ENCODE measurements at regions not wholly inside any gene's neighbourhood (a gene's known extent, or its start where the extent isn't known, plus 50 kb on each side); places are given as distances from the start of the nearest gene placed in this dataset.
"Not testable (repeated sequence)": the region's sequence is repeated elsewhere in the genome, so short reads cannot be mapped to it uniquely, and the experiment has no call there.

DNA sequence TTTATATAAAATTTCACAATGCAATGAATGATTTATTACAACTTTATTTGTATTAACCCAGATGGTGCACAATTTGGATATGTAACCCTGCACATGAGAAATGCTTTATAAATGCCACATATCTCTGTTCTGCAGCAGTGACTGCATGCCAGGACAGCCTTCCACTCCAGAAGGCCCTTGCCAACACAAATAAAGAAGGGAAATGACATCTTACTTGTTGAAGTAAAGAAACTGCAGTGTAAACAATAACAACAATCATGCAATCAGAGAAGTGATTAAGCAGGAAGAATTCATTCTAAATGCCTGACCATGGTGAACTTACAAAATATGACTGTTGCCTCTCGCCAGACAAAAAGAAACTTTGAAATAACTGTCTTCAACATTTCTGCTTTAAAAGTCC lies 129.9 kb upstream of the CHST9 start:
- DNase-seq (ENCODE audit: insufficient read length, low spot score): no peak
- no peak for FAIRE-seq
- TF ChIP-seq, protein P1, sequence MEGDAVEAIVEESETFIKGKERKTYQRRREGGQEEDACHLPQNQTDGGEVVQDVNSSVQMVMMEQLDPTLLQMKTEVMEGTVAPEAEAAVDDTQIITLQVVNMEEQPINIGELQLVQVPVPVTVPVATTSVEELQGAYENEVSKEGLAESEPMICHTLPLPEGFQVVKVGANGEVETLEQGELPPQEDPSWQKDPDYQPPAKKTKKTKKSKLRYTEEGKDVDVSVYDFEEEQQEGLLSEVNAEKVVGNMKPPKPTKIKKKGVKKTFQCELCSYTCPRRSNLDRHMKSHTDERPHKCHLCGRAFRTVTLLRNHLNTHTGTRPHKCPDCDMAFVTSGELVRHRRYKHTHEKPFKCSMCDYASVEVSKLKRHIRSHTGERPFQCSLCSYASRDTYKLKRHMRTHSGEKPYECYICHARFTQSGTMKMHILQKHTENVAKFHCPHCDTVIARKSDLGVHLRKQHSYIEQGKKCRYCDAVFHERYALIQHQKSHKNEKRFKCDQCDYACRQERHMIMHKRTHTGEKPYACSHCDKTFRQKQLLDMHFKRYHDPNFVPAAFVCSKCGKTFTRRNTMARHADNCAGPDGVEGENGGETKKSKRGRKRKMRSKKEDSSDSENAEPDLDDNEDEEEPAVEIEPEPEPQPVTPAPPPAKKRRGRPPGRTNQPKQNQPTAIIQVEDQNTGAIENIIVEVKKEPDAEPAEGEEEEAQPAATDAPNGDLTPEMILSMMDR (IDR thresholded peaks at IDR 0.05; ENCODE audit: insufficient read depth, missing control alignments): no peak

DNA sequence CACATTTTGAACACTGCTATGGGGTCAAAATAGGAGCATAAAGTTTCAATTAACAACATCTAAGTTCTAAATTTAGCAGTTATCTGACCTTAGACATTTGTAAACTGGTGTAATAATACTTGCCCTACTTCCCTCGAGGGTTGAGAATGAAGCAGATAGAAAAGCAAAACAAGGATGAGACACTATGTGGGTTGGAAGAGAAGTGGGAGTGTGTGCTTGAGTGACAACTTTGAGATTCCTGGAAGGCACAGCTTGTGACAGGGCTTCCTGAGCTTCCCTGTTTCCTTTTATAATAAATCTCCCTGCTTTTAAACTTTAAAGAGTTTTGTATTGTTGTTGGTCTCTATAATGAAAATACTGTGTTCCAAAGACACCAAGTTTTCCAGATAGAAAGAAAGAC lies 128.6 kb upstream of the CHST9 start:
- FAIRE-seq: peak; percentile 60
- TF ChIP-seq, protein P1 (IDR thresholded peaks at IDR 0.05; ENCODE audit: insufficient read depth, missing control alignments): no peak
- DNase-seq (ENCODE audit: insufficient read length, low spot score): no peak

DNA sequence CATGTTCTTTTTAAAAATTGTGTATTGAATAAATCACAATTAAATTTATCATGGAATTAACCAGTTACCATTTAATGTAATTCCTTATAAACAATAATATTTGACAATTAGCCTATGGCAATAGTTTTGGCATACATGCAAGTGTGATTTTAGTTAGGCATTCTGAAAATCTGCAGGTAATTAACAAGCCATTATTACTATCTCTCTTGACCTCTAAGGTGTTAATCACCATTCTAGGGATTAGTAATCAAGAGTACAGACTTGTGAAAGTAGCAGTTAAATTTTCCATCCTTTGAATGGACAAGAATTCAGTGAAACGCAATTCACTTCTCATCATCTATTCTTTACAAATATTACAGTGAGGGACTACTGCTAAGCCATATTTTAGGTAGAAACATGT lies 127.7 kb upstream of the CHST9 start:
- FAIRE-seq (peak; percentile 48), DNase-seq (ENCODE audit: insufficient read length, low spot score) (no peak)
- TF ChIP-seq, protein P1 (IDR thresholded peaks at IDR 0.05; ENCODE audit: insufficient read depth, missing control alignments): no peak

DNA sequence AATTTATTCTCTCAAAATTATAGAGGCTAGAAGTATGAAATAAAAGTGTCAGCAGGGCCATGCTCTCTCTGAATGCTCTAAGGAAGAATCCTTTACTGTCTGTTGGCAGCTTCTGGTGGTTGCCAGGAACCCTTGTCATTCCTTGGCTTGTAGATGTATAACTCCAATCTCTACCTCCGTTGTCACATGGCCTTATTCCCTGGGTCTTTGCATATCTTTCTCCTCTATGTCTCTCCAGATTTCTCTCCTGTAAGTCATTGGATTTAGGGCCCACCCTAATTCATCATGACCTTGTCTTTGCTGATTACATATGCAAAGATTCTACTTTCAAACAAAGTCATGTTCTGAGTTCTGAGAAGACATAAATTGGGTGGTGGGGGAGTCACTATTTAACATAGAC lies 127.0 kb upstream of the CHST9 start:
- TF ChIP-seq, protein P1 (IDR thresholded peaks at IDR 0.05; ENCODE audit: insufficient read depth, missing control alignments): no peak
- DNase-seq (ENCODE audit: insufficient read length, low spot score) (no peak), FAIRE-seq (no peak)

DNA sequence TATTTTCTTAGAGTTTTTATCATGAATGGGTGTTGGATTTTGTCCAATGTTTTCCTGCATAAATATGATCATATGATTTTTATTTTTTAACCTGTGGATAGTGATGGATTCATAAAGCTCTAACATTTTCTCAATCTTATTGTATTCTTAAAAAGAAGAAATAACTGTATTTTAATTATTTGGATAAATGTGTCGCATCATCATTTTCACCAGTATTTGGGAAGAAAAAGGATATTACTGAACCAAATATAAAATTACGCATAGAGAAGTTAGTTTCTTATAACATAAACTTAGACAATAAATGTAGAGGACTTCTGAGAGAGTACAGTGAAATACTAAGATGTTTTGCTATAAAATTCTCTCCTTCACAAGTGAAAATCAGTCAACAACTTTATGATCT lies 126.0 kb upstream of the CHST9 start:
- FAIRE-seq (peak; percentile 77), DNase-seq (ENCODE audit: insufficient read length, low spot score) (no peak)
- TF ChIP-seq, protein P1 (IDR thresholded peaks at IDR 0.05; ENCODE audit: insufficient read depth, missing control alignments): no peak

DNA sequence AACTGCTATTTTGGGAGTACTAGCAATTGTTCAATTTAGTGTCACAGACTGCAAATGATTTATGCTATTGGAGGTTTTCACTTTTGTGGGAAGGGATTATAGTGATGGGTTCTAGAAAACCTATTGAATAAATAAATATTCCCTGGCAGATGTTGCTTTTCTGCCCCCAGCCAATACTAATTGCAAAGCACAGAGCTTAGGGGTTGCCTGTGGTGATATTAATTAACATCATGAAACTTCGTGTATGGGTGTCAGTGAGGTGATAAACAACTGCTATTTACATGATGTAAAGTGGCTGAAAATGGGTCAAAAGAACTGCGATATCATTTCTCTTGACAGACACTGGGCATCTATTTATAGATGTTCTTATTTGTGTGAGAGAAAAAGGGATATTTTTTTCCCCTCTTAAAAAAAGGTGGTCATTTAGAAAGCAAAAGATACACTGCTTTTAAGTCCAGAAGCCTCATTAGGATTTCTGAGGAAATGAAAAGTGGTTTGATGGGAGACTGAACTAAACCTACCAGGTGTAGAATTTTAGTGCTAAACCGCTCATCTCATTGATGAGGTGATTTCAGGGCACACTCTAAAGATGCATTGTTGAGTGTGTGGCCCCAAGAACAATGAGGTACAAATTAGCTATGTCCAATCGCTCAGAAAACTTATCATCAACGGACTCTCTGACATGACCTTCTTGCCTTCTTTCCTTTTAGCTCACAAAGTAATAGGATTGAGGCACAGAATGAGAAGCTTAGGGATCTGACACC lies 116.7 kb upstream of the CHST9 start:
- FAIRE-seq (peak; percentile 91), DNase-seq (ENCODE audit: insufficient read length, low spot score) (no peak)
- TF ChIP-seq, protein P1 (IDR thresholded peaks at IDR 0.05; ENCODE audit: insufficient read depth, missing control alignments): no peak

DNA sequence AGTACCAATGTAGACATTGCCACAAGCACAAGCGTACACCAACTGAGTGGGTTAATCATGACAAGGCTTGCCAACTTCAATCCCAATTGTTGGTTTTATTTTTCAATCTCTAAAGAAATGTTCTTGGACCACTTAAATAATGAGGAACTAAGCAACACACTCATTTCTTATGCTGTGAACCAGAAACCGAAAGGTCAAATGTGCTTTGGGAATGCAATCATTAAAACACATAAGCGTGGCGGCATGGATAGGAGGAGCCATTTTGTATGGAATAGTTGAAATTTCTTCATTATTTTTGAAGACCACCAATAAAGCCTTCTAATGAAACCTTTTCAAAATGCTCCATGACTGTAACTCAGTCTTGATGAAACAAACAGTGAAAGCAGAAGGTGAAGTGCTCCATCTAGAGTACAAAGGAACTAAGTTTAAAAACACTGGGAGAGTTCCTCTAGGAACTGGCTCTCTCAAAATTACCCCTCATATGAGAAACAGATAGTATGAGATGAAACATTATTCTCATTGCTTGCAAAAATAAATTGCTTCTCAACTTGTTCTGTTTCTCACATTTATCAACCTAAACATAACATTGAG lies 113.2 kb upstream of the CHST9 start:
- TF ChIP-seq, protein P1 (IDR thresholded peaks at IDR 0.05; ENCODE audit: insufficient read depth, missing control alignments): no peak
- DNase-seq (ENCODE audit: insufficient read length, low spot score) (no peak), FAIRE-seq (peak; percentile 86)

DNA sequence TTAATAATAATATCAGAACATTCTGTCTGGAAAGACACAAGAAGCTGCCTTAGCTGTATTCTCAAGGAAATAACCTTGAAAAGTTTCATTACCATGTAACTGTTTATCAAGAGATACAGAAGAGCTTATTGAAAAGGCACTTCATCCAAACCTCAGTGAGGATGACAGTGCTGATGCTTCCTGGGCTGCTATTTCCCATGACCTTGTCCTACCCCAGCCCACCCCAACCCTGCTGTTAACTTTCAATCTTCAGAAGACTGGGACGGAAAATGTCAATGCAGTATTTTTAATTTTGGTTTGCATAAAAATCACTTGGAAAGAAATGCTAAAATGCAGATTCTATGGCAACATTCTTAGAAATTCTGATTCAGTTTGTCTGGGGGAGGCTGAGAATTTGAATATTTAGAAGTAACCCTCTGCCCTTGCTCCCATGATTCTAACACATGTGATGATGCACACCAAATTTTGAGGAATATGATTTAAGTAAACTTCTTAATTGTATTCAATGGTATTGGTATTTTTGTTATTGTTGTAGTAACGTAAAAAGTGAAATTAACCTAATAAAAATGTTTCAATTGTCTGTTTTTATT lies 101.0 kb upstream of the CHST9 start:
- DNase-seq (ENCODE audit: insufficient read length, low spot score); FAIRE-seq: not testable (repeated sequence)
